Neural cell (in vitro differentiated cells): ENCODE measurements at regions not wholly inside any gene's neighbourhood (a gene's known extent, or its start where the extent isn't known, plus 50 kb on each side); places are given as distances from the start of the nearest gene placed in this dataset.

Experiments
- H2AFZ ChIP-seq: fragments of 200-600, 300-800 bp; sonication (generic), shearing (Covaris generic); 2 replicates; pipeline ENCODE4 v1.6.0; 2014; ENCODE audit warnings: low read depth, mild to moderate bottlenecking, antibody characterized with exemption, low read length, moderate library complexity
- H3F3A ChIP-seq: fragments of 200-600 bp; shearing (Covaris generic); 2 replicates; pipeline ENCODE4 v1.6.1; 2016; ENCODE audit warnings: mild to moderate bottlenecking, moderate library complexity, mixed read lengths, antibody characterized with exemption, low read length; ENCODE audit not compliant: insufficient read depth, poor library complexity, severe bottlenecking
- H3K27ac ChIP-seq: fragments of 200-600, 300-800 bp; sonication (generic), shearing (Covaris generic); 2 replicates; pipeline ENCODE4 v1.5.1; 2014; ENCODE audit warnings: mild to moderate bottlenecking, low read length, moderate library complexity
- H3K27me3 ChIP-seq: fragments of 300-800, 200-600 bp; sonication (generic), shearing (Covaris generic); 2 replicates; pipeline ENCODE4 v1.6.0; 2014; ENCODE audit warnings: mild to moderate bottlenecking, low read depth, low read length, moderate library complexity; ENCODE audit not compliant: insufficient read depth
- H3K36me3 ChIP-seq: fragments of 300-800, 200-600 bp; sonication (generic), shearing (Covaris generic); 2 replicates; pipeline ENCODE4 v1.5.1; 2014; ENCODE audit warnings: mild to moderate bottlenecking, antibody characterized with exemption, low read length, moderate library complexity; ENCODE audit not compliant: insufficient read depth
- H3K4me2 ChIP-seq: fragments of 300-800, 200-600 bp; sonication (generic), shearing (Covaris generic); 2 replicates; pipeline ENCODE4 v1.6.0; 2014; ENCODE audit warnings: mild to moderate bottlenecking, low read length
- H3K4me3 ChIP-seq: fragments of 300-800, 200-600 bp; sonication (generic), shearing (Covaris generic); 2 replicates; pipeline ENCODE4 v1.5.1; 2014; ENCODE audit warnings: mild to moderate bottlenecking, low read length, moderate library complexity
- H3K79me2 ChIP-seq: fragments of 200-600 bp; shearing (Covaris generic); replicated peaks from 2 replicates; pipeline ENCODE4 v1.6.0; 2014; ENCODE audit warnings: mild to moderate bottlenecking, low read length, moderate library complexity; ENCODE audit not compliant: insufficient read depth
- H3K9ac ChIP-seq: fragments of 300-800, 200-600 bp; sonication (generic), shearing (Covaris generic); 2 replicates; pipeline ENCODE4 v1.6.1; 2016; ENCODE audit warnings: mild to moderate bottlenecking, low read length, mixed read lengths
- H3K9me2 ChIP-seq: fragments of 200-600 bp; shearing (Covaris generic); 2 replicates; pipeline ENCODE4 v1.6.1; 2016; ENCODE audit warnings: mild to moderate bottlenecking, low read length, mixed read lengths; ENCODE audit not compliant: insufficient read depth
- H3K9me3 ChIP-seq: fragments of 200-600, 300-800 bp; sonication (generic), shearing (Covaris generic); 2 replicates; pipeline ENCODE4 v1.6.1; 2016; ENCODE audit warnings: mild to moderate bottlenecking, mixed run types, low read length, moderate library complexity, mixed read lengths
- H4K20me1 ChIP-seq: fragments of 200-600 bp; shearing (Covaris generic); 2 replicates; pipeline ENCODE4 v1.6.1; 2016; ENCODE audit warnings: mild to moderate bottlenecking, mixed run types; ENCODE audit not compliant: insufficient read depth
- EP300 ChIP-seq: fragments of 450-650 bp; conservative IDR thresholded peaks from 2 replicates; pipeline ENCODE4 v1.6.1; 2014; ENCODE audit warnings: antibody characterized with exemption, mild to moderate bottlenecking, moderate library complexity; ENCODE audit not compliant: poor library complexity, severe bottlenecking
- EZH2 ChIP-seq: fragments of 200-600, 300-800 bp; shearing (Covaris generic), sonication (generic); IDR thresholded peaks from 2 replicates; pipeline ENCODE4 v1.6.1; 2014; ENCODE audit warnings: antibody characterized with exemption, low read length, borderline replicate concordance, mild to moderate bottlenecking; ENCODE audit not compliant: insufficient read depth, poor library complexity, severe bottlenecking
- MXI1 ChIP-seq: fragments of 450-650 bp; conservative IDR thresholded peaks from 2 replicates; pipeline ENCODE4 v1.6.1; 2014; ENCODE audit warnings: antibody characterized with exemption, mild to moderate bottlenecking; ENCODE audit not compliant: poor library complexity, severe bottlenecking
- POLR2AphosphoS5 ChIP-seq: IDR thresholded peaks from 2 replicates; pipeline ENCODE4 v1.6.1; 2012
- RAD21 ChIP-seq: fragments of 450-650 bp; conservative IDR thresholded peaks from 2 replicates; pipeline ENCODE4 v1.6.1; 2014; ENCODE audit warnings: antibody characterized with exemption, mild to moderate bottlenecking, moderate library complexity
- SMC3 ChIP-seq: fragments of 450-650 bp; conservative IDR thresholded peaks from 2 replicates; pipeline ENCODE4 v1.6.1; 2014; ENCODE audit warnings: antibody characterized with exemption, mild to moderate bottlenecking, moderate library complexity; ENCODE audit not compliant: poor library complexity
- TAF1 ChIP-seq: IDR thresholded peaks from 2 replicates; pipeline ENCODE4 v1.6.1; 2012; ENCODE audit warnings: low read depth
- TF ChIP-seq, protein P1 (sequence below): fragments of 450-650 bp; IDR thresholded peaks from 2 replicates; pipeline ENCODE4 v1.5.1; 2014; ENCODE audit warnings: antibody characterized with exemption, mild to moderate bottlenecking, moderate library complexity; ENCODE audit not compliant: poor library complexity, severe bottlenecking
- TF ChIP-seq, protein P2 (sequence below): IDR thresholded peaks from 2 replicates; pipeline ENCODE4 v1.6.1; 2012; ENCODE audit warnings: borderline replicate concordance

- no peaks in the 10 kb centered on the region for H3K9me2 ChIP-seq
- H3K79me2 ChIP-seq = no peaks in the 10 kb centered on the region
- H3K9me3 ChIP-seq = no peaks in the 10 kb centered on the region
- no peak overlapping the region for H3K27ac ChIP-seq
- no peaks in the 10 kb centered on the region for H3K36me3 ChIP-seq
- H4K20me1 ChIP-seq = no peaks in the 10 kb centered on the region
- no peak overlapping the region for H3K4me3 ChIP-seq
- TF ChIP-seq, protein P1, sequence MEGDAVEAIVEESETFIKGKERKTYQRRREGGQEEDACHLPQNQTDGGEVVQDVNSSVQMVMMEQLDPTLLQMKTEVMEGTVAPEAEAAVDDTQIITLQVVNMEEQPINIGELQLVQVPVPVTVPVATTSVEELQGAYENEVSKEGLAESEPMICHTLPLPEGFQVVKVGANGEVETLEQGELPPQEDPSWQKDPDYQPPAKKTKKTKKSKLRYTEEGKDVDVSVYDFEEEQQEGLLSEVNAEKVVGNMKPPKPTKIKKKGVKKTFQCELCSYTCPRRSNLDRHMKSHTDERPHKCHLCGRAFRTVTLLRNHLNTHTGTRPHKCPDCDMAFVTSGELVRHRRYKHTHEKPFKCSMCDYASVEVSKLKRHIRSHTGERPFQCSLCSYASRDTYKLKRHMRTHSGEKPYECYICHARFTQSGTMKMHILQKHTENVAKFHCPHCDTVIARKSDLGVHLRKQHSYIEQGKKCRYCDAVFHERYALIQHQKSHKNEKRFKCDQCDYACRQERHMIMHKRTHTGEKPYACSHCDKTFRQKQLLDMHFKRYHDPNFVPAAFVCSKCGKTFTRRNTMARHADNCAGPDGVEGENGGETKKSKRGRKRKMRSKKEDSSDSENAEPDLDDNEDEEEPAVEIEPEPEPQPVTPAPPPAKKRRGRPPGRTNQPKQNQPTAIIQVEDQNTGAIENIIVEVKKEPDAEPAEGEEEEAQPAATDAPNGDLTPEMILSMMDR = no peak
- TF ChIP-seq RAD21 (no peak), EP300 (no peak), MXI1 (no peak), TAF1 (no peak), POLR2AphosphoS5 (no peak), SMC3 (no peak), EZH2 (no peak)
- TF ChIP-seq, protein P2, sequence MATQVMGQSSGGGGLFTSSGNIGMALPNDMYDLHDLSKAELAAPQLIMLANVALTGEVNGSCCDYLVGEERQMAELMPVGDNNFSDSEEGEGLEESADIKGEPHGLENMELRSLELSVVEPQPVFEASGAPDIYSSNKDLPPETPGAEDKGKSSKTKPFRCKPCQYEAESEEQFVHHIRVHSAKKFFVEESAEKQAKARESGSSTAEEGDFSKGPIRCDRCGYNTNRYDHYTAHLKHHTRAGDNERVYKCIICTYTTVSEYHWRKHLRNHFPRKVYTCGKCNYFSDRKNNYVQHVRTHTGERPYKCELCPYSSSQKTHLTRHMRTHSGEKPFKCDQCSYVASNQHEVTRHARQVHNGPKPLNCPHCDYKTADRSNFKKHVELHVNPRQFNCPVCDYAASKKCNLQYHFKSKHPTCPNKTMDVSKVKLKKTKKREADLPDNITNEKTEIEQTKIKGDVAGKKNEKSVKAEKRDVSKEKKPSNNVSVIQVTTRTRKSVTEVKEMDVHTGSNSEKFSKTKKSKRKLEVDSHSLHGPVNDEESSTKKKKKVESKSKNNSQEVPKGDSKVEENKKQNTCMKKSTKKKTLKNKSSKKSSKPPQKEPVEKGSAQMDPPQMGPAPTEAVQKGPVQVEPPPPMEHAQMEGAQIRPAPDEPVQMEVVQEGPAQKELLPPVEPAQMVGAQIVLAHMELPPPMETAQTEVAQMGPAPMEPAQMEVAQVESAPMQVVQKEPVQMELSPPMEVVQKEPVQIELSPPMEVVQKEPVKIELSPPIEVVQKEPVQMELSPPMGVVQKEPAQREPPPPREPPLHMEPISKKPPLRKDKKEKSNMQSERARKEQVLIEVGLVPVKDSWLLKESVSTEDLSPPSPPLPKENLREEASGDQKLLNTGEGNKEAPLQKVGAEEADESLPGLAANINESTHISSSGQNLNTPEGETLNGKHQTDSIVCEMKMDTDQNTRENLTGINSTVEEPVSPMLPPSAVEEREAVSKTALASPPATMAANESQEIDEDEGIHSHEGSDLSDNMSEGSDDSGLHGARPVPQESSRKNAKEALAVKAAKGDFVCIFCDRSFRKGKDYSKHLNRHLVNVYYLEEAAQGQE = no peak
- H3K27me3 ChIP-seq = no peaks in the 10 kb centered on the region
- H2AFZ ChIP-seq = no peak overlapping the region
- no peaks in the 10 kb centered on the region for H3F3A ChIP-seq
- no peak overlapping the region for H3K4me2 ChIP-seq
- H3K9ac ChIP-seq = no peak overlapping the region
Observed at GRCh38 chr2:395886-396285, 108.0 kb upstream of the ALKAL2 start.

GRCh38 chr2:393711-394696, 106.1 kb upstream of the ALKAL2 start:
- Histone ChIP-seq H3K4me2 (no peak overlapping the region), H3K9me3 (no peaks in the 10 kb centered on the region), H3K79me2 (no peaks in the 10 kb centered on the region), H3K27ac (peak overlapping the region; percentile 20), H3K4me3 (no peak overlapping the region), H3K27me3 (no peaks in the 10 kb centered on the region), H3K9ac (no peak overlapping the region), H3F3A (no peaks in the 10 kb centered on the region), H2AFZ (no peak overlapping the region), H4K20me1 (no peaks in the 10 kb centered on the region), H3K9me2 (no peaks in the 10 kb centered on the region), H3K36me3 (no peaks in the 10 kb centered on the region)
- no peak for TF ChIP-seq RAD21
- TF ChIP-seq EP300 = peak; percentile 26
- TF ChIP-seq EZH2 = no peak
- TF ChIP-seq POLR2AphosphoS5 = no peak
- no peak for TF ChIP-seq SMC3
- peak; percentile 57 for TF ChIP-seq MXI1
- TF ChIP-seq, protein P1 = no peak
- no peak for TF ChIP-seq TAF1
- TF ChIP-seq, protein P2 = no peak
